ENCODE measurements at regions not wholly inside any gene's neighbourhood (a gene's known extent, or its start where the extent isn't known, plus 50 kb on each side); places are given as distances from the start of the nearest gene placed in this dataset.

DNA sequence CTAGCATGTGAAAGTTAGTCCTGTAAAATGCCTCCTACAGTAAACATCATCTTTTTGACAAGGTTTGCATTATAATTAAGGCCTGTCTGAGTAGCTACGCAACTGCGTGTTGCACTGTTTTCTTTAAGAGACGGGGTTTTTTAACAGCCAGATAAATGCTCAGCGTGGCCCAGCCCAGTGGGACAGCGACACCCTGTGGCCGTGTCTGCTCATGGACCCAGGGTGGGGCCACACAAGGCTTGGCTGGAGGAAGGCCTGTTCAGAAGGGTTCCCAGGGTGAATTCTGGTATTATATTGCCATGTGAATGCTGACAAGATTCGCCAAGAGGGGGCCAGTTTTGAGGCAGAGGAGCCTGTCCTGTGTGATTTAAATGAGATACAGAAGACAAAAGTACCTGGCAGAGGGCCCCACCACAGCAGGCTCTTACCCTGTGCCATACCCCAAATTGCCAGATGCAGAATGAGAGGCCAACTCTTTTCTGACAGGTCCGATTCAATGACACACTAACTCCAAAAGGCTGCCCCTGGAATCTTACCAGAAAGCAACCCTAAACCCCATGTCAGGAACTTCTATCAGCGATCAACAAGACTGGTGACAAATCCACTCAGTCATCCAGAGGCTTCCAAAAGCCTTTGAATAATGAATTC, 65.9 kb upstream of the IRX6 start:
- no peak for DNase-seq (ENCODE audit: low spot score)
- peaks cover 3% of the 10 kb centered on the region for H3K36me3 Mint-ChIP-seq (ENCODE audit: low read depth)
- peaks cover 19% of the 10 kb centered on the region for H3K27me3 Mint-ChIP-seq (ENCODE audit: low read depth)

DNA sequence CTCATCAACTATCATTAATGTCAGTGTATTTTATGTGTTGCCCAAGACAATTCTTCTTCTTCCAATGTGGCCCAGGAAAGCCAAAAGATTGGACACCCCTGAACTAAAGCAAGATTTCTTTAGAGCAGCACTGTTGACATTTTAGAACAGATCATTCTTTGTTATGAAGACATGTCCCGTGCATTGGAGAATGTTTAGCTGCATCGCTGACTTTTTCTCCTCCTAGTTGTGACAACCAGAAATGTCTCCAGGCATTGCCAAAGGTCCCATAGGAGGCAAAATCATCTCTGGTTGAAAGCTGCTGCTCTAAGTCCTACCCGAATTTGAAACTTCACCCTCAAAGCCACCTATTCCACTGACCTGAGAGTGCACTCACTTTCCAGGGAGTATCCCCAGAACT, 62.7 kb upstream of the IRX6 start:
- no peak overlapping the region for H3K4me3 Mint-ChIP-seq (ENCODE audit: unreplicated experiment)
- H3K27me3 Mint-ChIP-seq (ENCODE audit: low read depth), result peaks cover 19% of the 10 kb centered on the region
- TF ChIP-seq, protein P1, sequence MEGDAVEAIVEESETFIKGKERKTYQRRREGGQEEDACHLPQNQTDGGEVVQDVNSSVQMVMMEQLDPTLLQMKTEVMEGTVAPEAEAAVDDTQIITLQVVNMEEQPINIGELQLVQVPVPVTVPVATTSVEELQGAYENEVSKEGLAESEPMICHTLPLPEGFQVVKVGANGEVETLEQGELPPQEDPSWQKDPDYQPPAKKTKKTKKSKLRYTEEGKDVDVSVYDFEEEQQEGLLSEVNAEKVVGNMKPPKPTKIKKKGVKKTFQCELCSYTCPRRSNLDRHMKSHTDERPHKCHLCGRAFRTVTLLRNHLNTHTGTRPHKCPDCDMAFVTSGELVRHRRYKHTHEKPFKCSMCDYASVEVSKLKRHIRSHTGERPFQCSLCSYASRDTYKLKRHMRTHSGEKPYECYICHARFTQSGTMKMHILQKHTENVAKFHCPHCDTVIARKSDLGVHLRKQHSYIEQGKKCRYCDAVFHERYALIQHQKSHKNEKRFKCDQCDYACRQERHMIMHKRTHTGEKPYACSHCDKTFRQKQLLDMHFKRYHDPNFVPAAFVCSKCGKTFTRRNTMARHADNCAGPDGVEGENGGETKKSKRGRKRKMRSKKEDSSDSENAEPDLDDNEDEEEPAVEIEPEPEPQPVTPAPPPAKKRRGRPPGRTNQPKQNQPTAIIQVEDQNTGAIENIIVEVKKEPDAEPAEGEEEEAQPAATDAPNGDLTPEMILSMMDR (IDR thresholded peaks at IDR 0.05), result no peak
- DNase-seq (ENCODE audit: low spot score), result no peak
- H3K9me3 Mint-ChIP-seq (ENCODE audit: low read depth), result peaks cover 5% of the 10 kb centered on the region
- H3K36me3 Mint-ChIP-seq (ENCODE audit: low read depth), result no peaks in the 10 kb centered on the region
- no peaks in the 10 kb centered on the region for H3K4me1 Mint-ChIP-seq (ENCODE audit: low read depth)
- H3K27ac Mint-ChIP-seq (ENCODE audit: unreplicated experiment), result no peak overlapping the region

More for the DNA sequence above, 65.9 kb upstream of the IRX6 start:
- H3K27ac Mint-ChIP-seq (ENCODE audit: unreplicated experiment), result no peak overlapping the region
- H3K9me3 Mint-ChIP-seq (ENCODE audit: low read depth), result peaks cover 16% of the 10 kb centered on the region
- TF ChIP-seq, protein P1 (IDR thresholded peaks at IDR 0.05), result peak; percentile 78
- H3K4me3 Mint-ChIP-seq (ENCODE audit: unreplicated experiment), result no peak overlapping the region
- no peaks in the 10 kb centered on the region for H3K4me1 Mint-ChIP-seq (ENCODE audit: low read depth)

DNA sequence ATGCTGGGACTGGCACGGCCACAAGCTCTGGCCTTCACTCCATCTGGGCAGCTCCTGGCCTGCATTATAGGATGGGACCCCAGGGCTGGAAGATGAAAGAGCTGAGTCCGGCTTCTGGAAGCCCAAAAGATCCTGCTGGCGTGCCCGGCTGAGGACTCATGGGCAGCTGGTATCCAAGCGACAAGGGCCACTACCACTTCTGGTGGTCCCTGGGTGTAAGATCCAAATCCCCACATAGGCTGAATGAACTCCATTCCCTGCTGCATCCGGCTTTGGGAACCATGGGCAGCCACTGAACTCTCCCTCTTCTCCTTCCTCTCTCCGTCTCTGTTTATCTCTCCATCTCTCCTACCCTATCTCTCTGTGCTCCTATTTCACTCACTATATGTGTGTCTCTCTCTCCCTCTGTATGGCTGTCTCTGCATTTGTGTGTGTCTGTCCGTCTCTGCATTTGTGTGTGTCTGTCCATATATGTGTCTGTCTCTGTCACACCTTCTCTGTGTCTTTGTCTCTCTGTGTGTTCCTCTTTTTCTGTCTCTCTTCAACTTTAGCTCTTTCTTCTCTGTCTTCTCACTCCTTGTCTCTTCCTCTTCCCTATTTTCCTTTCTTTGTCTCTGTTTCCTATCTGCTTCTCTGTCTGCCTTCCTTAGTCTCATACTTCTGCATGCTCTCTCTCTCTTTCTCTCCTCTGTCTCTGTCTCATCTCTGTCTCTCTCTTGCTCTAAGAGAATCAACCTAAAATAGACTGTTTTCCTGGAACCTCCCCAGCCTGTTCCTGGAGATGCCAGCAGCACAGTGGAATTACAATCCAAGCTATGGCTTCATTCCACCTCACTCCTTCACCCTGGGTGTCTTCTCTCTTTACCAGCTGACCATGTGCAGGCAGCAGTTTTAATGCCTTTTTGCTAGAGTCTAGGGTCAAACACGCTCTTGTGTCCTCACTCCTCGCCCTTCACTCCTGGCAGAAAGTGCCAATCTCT, 60.4 kb upstream of the IRX6 start:
- no peak overlapping the region for H3K4me3 Mint-ChIP-seq (ENCODE audit: unreplicated experiment)
- no peaks in the 10 kb centered on the region for H3K4me1 Mint-ChIP-seq (ENCODE audit: low read depth)
- peaks cover 27% of the 10 kb centered on the region for H3K27me3 Mint-ChIP-seq (ENCODE audit: low read depth)
- TF ChIP-seq, protein P1 (IDR thresholded peaks at IDR 0.05), result no peak
- H3K27ac Mint-ChIP-seq (ENCODE audit: unreplicated experiment), result no peak overlapping the region
- no peaks in the 10 kb centered on the region for H3K36me3 Mint-ChIP-seq (ENCODE audit: low read depth)
- no peak for DNase-seq (ENCODE audit: low spot score)
- peaks cover 6% of the 10 kb centered on the region for H3K9me3 Mint-ChIP-seq (ENCODE audit: low read depth)

DNA sequence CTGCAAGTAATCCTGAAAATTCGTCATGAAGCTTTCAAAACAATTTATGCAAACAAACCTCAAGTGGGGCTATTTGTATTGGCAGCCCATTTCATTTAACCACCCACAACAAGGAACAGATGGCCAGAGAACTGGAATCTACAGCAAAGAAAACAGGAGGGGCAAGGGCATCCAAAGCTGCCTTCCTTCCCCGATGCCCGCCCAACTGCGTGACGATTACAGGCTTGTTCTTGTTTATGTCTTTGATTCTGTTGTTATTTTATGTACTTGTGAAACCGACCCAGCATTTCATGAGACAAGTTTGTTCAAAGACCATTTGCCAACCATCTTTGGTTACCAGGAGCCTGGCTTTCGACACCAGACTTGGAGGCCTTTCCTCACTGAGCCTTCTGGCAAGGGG, 59.1 kb upstream of the IRX6 start:
- DNase-seq (ENCODE audit: low spot score), result no peak
- H3K4me3 Mint-ChIP-seq (ENCODE audit: unreplicated experiment), result no peak overlapping the region
- H3K27me3 Mint-ChIP-seq (ENCODE audit: low read depth), result peaks cover 34% of the 10 kb centered on the region
- H3K9me3 Mint-ChIP-seq (ENCODE audit: low read depth), result peaks cover 9% of the 10 kb centered on the region
- H3K27ac Mint-ChIP-seq (ENCODE audit: unreplicated experiment), result no peak overlapping the region
- H3K36me3 Mint-ChIP-seq (ENCODE audit: low read depth), result no peaks in the 10 kb centered on the region
- TF ChIP-seq, protein P1 (IDR thresholded peaks at IDR 0.05), result no peak
- no peaks in the 10 kb centered on the region for H3K4me1 Mint-ChIP-seq (ENCODE audit: low read depth)

DNA sequence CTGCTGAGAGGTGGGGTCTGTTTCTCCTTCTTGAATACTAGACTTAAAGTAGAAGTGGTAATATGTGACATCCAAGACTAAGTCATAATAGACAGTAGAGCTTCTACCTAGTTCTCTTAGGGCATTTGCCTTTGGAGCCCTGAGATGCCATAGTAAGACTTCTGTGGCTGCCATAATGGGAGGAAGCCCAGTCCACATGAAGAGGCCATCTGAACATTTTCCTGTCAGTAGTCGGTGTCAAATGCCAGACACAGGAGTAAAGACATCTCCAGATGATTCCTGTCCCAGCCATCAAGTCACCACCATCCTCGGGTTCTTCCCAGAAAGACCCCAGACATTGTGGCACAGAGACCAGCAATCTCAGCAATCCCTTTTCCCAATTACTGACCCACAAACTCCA, 58.1 kb upstream of the IRX6 start:
- Mint-ChIP-seq H3K27ac (ENCODE audit: unreplicated experiment) (no peak overlapping the region), H3K4me3 (ENCODE audit: unreplicated experiment) (no peak overlapping the region), H3K27me3 (ENCODE audit: low read depth) (peaks cover 29% of the 10 kb centered on the region), H3K9me3 (ENCODE audit: low read depth) (peaks cover 9% of the 10 kb centered on the region), H3K36me3 (ENCODE audit: low read depth) (no peaks in the 10 kb centered on the region), H3K4me1 (ENCODE audit: low read depth) (no peaks in the 10 kb centered on the region)
- TF ChIP-seq, protein P1 (IDR thresholded peaks at IDR 0.05), result no peak
- no peak for DNase-seq (ENCODE audit: low spot score)
